ENCODE measurements at regions not wholly inside any gene's neighbourhood (a gene's known extent, or its start where the extent isn't known, plus 50 kb on each side); places are given as distances from the start of the nearest gene placed in this dataset.
"Not testable (repeated sequence)": the region's sequence is repeated elsewhere in the genome, so short reads cannot be mapped to it uniquely, and the experiment has no call there.

- DNase-seq (ENCODE audit: low read depth), result peak; percentile 45
Observed at GRCh38 chr4:101730291-101731117, 60.0 kb upstream of the BANK1 start.

GRCh38 chr4:101727238-101727637 lies 63.3 kb upstream of the BANK1 start:
- DNase-seq (ENCODE audit: low read depth), result no peak

GRCh38 chr4:101724093-101724492 lies 66.4 kb upstream of the BANK1 start:
- no peak for DNase-seq (ENCODE audit: low read depth)

GRCh38 chr4:101718810-101719209 lies 71.7 kb upstream of the BANK1 start:
- no peak for DNase-seq (ENCODE audit: low read depth)

- DNase-seq (ENCODE audit: low read depth), result no peak
Observed at GRCh38 chr4:101711590-101712260, 78.8 kb upstream of the BANK1 start.

DNA sequence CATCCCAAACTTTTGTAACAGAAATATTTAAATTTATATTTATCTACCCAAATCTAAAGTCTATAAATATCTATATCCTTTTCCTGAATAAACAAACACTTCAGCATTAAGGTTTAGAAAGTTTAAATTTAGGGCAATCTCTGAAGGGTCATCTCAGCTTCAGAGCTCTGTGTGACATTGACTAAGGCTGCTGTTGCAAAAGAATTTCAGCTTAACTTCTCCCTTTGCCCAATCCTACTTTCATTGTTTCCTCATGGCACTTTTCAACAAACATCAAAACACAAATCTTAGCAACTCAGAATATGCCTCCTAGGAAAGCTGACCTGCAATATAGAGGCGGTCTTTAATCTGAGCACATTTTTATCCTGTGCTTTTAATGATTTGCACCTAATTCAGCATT lies 79.7 kb upstream of the BANK1 start:
- no peak for DNase-seq (ENCODE audit: low read depth)

DNA sequence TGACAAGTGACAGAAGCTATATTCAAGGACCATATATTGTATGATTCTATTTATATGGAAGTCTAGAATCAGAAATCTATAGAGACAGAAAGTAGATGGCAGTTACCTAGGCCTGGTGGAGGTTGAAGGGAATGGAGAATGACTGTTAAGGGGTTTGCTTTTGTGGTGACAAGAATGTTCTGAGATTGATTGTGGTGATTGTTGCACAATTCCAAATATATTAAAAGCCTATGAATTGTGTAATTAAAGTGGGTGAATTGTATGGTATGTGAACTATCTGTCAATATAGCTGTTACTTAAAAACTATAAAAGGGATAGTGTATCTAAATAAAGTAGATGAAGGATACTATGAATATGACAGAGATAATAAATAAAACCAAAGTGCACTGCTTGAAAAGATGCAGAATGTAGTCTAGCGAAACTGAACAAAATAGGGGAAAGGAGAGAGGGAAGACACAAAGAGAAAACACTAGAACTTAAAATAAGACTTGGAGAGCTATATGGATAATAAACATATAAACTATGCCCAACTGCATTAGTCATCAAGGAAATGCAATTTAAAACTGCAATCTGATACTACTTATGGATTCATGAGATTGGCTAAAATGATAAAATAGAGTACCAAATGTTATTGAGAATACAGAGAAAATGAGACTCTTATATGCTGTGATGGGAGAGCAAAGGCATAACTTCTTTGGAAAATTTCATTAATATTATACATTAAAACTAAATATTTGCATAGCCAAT lies 82.1 kb upstream of the BANK1 start:
- peak; percentile 6 for DNase-seq (ENCODE audit: low read depth)

- DNase-seq (ENCODE audit: low read depth), result no peak
Observed at GRCh38 chr4:101707596-101707995, 82.9 kb upstream of the BANK1 start.

DNA sequence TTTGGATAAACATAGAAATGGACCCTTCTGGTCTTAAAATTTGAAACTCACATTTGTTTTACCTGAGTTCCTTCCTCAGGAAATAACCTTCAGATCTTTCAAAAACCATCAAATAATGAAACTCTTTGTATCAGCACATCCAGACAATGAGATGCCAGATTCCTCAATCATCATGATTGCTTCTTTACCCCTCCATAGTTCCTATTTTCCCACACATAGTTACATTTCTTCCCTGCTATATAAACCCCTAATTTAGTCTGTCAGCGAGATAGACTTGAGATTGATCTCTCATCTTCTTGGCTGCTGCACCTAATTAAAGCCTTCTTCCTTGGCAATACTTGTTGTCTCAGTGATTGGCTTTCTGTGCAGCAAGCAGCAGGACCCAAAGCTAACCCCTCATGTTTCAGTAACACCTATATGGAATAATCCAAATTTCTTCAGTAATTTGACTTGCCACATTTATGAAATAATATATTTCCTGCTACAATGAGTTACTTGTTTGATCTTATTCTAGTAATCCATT lies 83.9 kb upstream of the BANK1 start:
- DNase-seq (ENCODE audit: low read depth), result no peak

DNA sequence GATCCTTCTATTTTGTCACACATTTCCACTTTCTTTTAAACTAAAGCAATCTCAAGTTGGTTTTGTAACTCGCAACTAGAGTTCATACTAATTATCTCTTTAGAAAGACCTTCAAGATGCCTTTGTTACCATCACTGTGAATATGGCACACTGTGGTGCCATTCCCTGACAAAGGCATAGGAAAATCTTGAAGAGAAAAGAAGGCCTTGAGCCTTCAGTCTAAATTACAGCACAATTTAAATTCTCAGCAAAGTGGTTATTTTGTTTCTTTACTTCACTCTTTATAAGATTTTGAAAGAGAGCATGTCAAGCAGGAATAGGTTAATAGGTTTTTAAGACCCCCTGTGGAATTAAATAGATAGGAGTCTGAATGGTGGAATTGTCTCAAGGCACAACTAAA lies 89.0 kb upstream of the BANK1 start:
- DNase-seq (ENCODE audit: low read depth), result no peak

- no peak for DNase-seq (ENCODE audit: low read depth)
Observed at GRCh38 chr4:101699441-101700124, 90.9 kb upstream of the BANK1 start.

GRCh38 chr4:101697266-101697665 lies 93.3 kb upstream of the BANK1 start:
- DNase-seq (ENCODE audit: low read depth), result no peak

GRCh38 chr4:101696276-101697010 lies 94.1 kb upstream of the BANK1 start:
- no peak for DNase-seq (ENCODE audit: low read depth)

- DNase-seq (ENCODE audit: low read depth), result peak; percentile 13
Observed at GRCh38 chr4:101695176-101695575, 95.4 kb upstream of the BANK1 start.

DNA sequence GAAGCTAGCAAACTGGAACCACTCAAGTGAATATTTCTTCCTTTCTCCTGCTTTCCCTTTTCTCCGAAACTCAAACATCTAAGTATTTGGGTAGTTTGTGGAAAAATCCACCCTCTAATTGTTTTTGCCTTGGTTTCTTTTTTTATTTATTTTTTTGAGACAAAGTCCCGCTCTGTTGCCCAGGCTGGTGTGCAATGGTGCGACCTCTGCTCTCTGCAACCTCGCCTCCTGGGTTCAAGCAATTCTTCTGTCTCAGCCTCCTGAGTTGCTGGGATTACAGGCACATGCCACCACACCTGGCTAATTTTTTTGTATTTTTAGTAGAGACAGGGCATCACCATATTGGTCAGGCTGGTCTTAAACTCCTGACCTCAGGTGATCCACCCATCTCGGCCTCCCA lies 96.1 kb upstream of the BANK1 start:
- DNase-seq (ENCODE audit: low read depth), result not testable (repeated sequence)

GRCh38 chr4:101693842-101694398 lies 96.6 kb upstream of the BANK1 start:
- DNase-seq (ENCODE audit: low read depth), result no peak

DNA sequence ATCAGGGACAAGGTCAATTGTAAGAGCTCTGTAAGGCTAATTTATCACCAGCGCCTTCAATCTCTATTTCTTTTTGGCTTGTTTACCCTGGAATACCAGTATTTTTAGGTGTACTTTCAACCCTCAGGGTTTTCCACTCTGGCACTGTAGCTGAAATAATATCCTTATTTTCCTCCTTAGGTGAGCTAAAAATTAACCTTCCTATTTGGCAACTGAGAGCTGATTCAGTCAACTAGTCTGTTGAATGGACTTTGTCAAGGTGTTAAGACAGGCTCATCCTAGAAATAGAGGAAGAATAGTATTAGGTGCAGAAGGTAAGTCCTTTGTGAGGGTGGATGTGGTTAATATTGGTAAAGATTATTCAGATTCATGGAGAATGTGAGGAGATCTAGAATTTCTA lies 101.3 kb upstream of the BANK1 start:
- DNase-seq (ENCODE audit: low read depth), result no peak

DNA sequence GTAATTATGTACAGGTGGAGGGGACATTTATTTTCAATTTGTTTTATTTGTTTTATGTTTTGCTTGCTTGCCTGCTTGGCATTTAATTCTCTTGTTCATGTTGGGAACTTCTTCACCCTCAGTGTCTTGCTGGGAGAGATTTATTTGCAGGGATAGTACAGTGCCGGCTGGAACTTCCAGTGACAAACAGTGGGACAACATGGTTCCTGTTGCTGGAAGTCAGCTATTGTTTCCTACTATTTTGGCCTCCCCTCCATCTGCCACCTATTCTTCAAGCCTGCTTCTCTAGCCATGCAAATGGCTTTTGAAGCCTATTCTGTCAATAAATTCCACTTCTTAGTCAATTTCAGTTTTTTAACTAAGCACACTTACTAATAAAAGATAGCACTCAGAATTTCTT lies 105.4 kb upstream of the BANK1 start:
- DNase-seq (ENCODE audit: low read depth), result no peak

- no peak for DNase-seq (ENCODE audit: low read depth)
Observed at GRCh38 chr4:101682946-101683345, 107.6 kb upstream of the BANK1 start.

- no peak for DNase-seq (ENCODE audit: low read depth)
Observed at GRCh38 chr4:101678180-101678579, 112.3 kb upstream of the BANK1 start.

- DNase-seq (ENCODE audit: low read depth), result no peak
Observed at GRCh38 chr4:101670897-101671296, 119.6 kb upstream of the BANK1 start.

Measured in HS-5 (cell line).